K562 (cell line): ENCODE measurements at regions not wholly inside any gene's neighbourhood (a gene's known extent, or its start where the extent isn't known, plus 50 kb on each side); places are given as distances from the start of the nearest gene placed in this dataset.
"Not testable (repeated sequence)": the region's sequence is repeated elsewhere in the genome, so short reads cannot be mapped to it uniquely, and the experiment has no call there.

Experiments used
- ATAC-seq: fragments of 200-7000 bp; cut with Tn5 transposase; 3 replicates; pipeline ENCODE4 v1.9.1; 2020; ENCODE audit warnings: moderate library complexity
- BruUV-seq: library from RNA; stranded (reverse); fragments of 400-500 nt; replicated peaks from 2 replicates; lab custom pipeline; 2021; lab: Mats Ljungman, UMichigan
- CTCF ChIA-PET: fragments of 300-600 bp; formaldehyde crosslinking; extraction: SDS; loops from one replicate; lab custom pipeline; 2021; ENCODE audit warnings: low intra/inter-chr PET ratio; lab: Yijun Ruan, JAX
- POLR2A ChIA-PET: fragments of 300-600, 350-650 bp; sonication (Branson Sonifier 250); formaldehyde crosslinking; extraction: SDS; loops from one replicate; lab custom pipeline; 2021; ENCODE audit warnings: antibody characterized with exemption, inconsistent platforms; lab: Yijun Ruan, JAX
- DNase-seq, 4 experiments: peaks; one replicate each; pipeline versions ENCODE4 v3.0.0 to v3.0.0-alpha.2; 2011 to 2018; ENCODE audit warnings: low spot score in 3 of 4, mixed read lengths in 3 of 4; ENCODE audit errors: extremely low read depth in 1 of 4
- FAIRE-seq: peaks from 2 replicates; lab custom pipeline; 2011; peaks lifted over from hg19 to GRCh38; lab: Jason Lieb, UNC
- H2AFZ ChIP-seq: 2 replicates; pipeline ENCODE4 v1.6.0; 2011; ENCODE audit warnings: low read depth, low read length, control low read depth, inconsistent platforms
- H3K27ac ChIP-seq: fragments of 200-600 bp; 3 replicates; pipeline ENCODE4 v1.8.0; 2011; ENCODE audit warnings: low read depth, mild to moderate bottlenecking, control low read depth, inconsistent platforms, low read length, moderate library complexity, mixed read lengths; ENCODE audit errors: extremely low read depth
- H3K27me3 ChIP-seq, 2 experiments: fragments of 300-600 bp in 1 of 2; 2 replicates in 1 of 2; 3 replicates in 1 of 2; pipeline versions ENCODE4 v1.6.0 to v1.8.0; 2011; ENCODE audit warnings: inconsistent platforms in 2 of 2, low read length in 2 of 2, mild to moderate bottlenecking in 1 of 2, mixed read lengths in 1 of 2, moderate library complexity in 1 of 2; ENCODE audit not compliant: control insufficient read depth in 2 of 2, insufficient read depth in 2 of 2
- H3K36me3 ChIP-seq: fragments of 300-600 bp; 3 replicates; pipeline ENCODE4 v1.8.0; 2011; ENCODE audit warnings: mild to moderate bottlenecking, low read length, inconsistent platforms; ENCODE audit not compliant: control insufficient read depth, insufficient read depth
- H3K4me1 ChIP-seq, 2 experiments: fragments of 200-600 bp in 1 of 2; replicated peaks in 1 of 2; 2 replicates in 1 of 2; 3 replicates in 1 of 2; pipeline versions ENCODE4 v1.5.1 to v1.8.0; 2011; ENCODE audit warnings: inconsistent platforms in 2 of 2, low read length in 2 of 2, mild to moderate bottlenecking in 1 of 2, mixed read lengths in 1 of 2, moderate library complexity in 1 of 2; ENCODE audit not compliant: control insufficient read depth in 2 of 2, insufficient read depth in 2 of 2
- H3K4me2 ChIP-seq: 2 replicates; pipeline ENCODE4 v1.6.1; 2011; ENCODE audit warnings: low read length, control low read depth, inconsistent platforms, mixed read lengths; ENCODE audit not compliant: insufficient read depth
- H3K4me3 ChIP-seq: fragments of 200-600 bp; sonication (generic), shearing (Covaris generic); 2 replicates; pipeline ENCODE4 v1.5.1; 2016; ENCODE audit warnings: control low read depth, inconsistent platforms
- H3K79me2 ChIP-seq: fragments of 200-600 bp; 3 replicates; pipeline ENCODE4 v1.8.0; 2011; ENCODE audit warnings: low read length, inconsistent platforms; ENCODE audit not compliant: control insufficient read depth, insufficient read depth
- H3K9ac ChIP-seq, 2 experiments: 2 replicates each; pipeline versions ENCODE4 v1.6.0 to v1.6.1; 2011; ENCODE audit warnings: low read depth in 2 of 2, low read length in 2 of 2, control low read depth in 1 of 2, inconsistent platforms in 1 of 2, mild to moderate bottlenecking in 1 of 2, mixed read lengths in 1 of 2; ENCODE audit not compliant: insufficient read depth in 1 of 2
- H3K9me1 ChIP-seq: one replicate; pipeline ENCODE4 v1.6.0; 2011; ENCODE audit warnings: inconsistent platforms, mild to moderate bottlenecking, low read length, moderate library complexity; ENCODE audit not compliant: control insufficient read depth, insufficient read depth
- H3K9me3 ChIP-seq: replicated peaks from 2 replicates; pipeline ENCODE4 v1.5.1; 2011; ENCODE audit warnings: low read depth, low read length, inconsistent platforms; ENCODE audit not compliant: control insufficient read depth, insufficient read depth
- H4K20me1 ChIP-seq: replicated peaks from 2 replicates; pipeline ENCODE4 v1.6.1; 2011; ENCODE audit warnings: low read length, inconsistent platforms, mixed read lengths; ENCODE audit not compliant: control insufficient read depth, insufficient read depth
- BRD9 ChIP-seq: fragments of 450-650 bp; IDR thresholded peaks from 2 replicates; pipeline ENCODE4 v1.6.1; 2018; ENCODE audit warnings: low read depth; ENCODE audit not compliant: partially characterized antibody
- CEBPG ChIP-seq, 3 experiments: fragments of 200-800 bp in 1 of 3; sonication (Bioruptor generic) in 1 of 3; sonication (generic) in 1 of 3; formaldehyde crosslinking in 1 of 3; IDR thresholded peaks in 2 of 3; conservative IDR thresholded peaks in 1 of 3; 2 replicates each; pipeline versions ENCODE4 v1.6.1 to v1.8.0; 2016 to 2022; ENCODE audit warnings: missing compliant biosample characterization in 2 of 3, missing genetic modification characterization in 2 of 3, mild to moderate bottlenecking in 1 of 3, missing genetic modification reagents in 1 of 3
- PBX2 ChIP-seq, 2 experiments: IDR thresholded peaks in 1 of 2; conservative IDR thresholded peaks in 1 of 2; 2 replicates each; pipeline ENCODE4 v1.6.1; 2016; ENCODE audit warnings: low read depth in 2 of 2, mild to moderate bottlenecking in 1 of 2, missing compliant biosample characterization in 1 of 2, missing genetic modification characterization in 1 of 2, moderate library complexity in 1 of 2
- PKNOX1 ChIP-seq: fragments of 450-650 bp; IDR thresholded peaks from 2 replicates; pipeline ENCODE4 v1.6.1; 2016
- TRIM24 ChIP-seq, 2 experiments: fragments of 450-650 bp; IDR thresholded peaks; 2 replicates each; pipeline ENCODE4 v1.6.1; 2016
- ZNF384 ChIP-seq: IDR thresholded peaks from 2 replicates; pipeline ENCODE4 v1.6.1; 2012; ENCODE audit warnings: low read depth, low read length, improper control_type of control experiment
- ZNF512 ChIP-seq: IDR thresholded peaks from 2 replicates; pipeline ENCODE4 v1.6.1; 2016; ENCODE audit warnings: missing genetic modification characterization, missing compliant biosample characterization
- WGBS: fragments of 100-300 bp; shearing (Covaris generic); methylation state at CpG from one replicate; pipeline ENCODE4 v1.1.6; 2016; ENCODE audit warnings: low coverage, mixed read lengths; ENCODE audit not compliant: insufficient coverage; ENCODE audit errors: missing lambda C conversion rate; 5-methylcytosine and 5-hydroxymethylcytosine counted together
- in situ Hi-C: fragments of 300-500 bp; cut with MboI; formaldehyde crosslinking; loops from 4 replicates; pipeline ENCODE4 v1.15.0; 2018; ENCODE audit warnings: inconsistent platforms, mixed read lengths
- intact Hi-C: fragments of 100-400 bp; cut with micrococcal nuclease; formaldehyde crosslinking; loops from 2 replicates; pipeline ENCODE4 v1.14.2; 2022

- H3K9me3 ChIP-seq; H4K20me1 ChIP-seq; H3K79me2 ChIP-seq; H3K4me3 ChIP-seq; H3K9ac ChIP-seq; H3K36me3 ChIP-seq; FAIRE-seq; ATAC-seq; DNase-seq; in situ Hi-C loops; BruUV-seq; H3K9me1 ChIP-seq; H3K4me2 ChIP-seq; TF ChIP-seq PBX2 (CRISPR knock-in tag; IDR thresholded peaks at IDR 0.05; ENCODE audit: low read depth): not testable (repeated sequence)
- peaks cover 0 to 11% of the 10 kb centered on the region in 2 experiments; a peak in 3 of 5 replicates for H3K4me1 ChIP-seq
- 0 out of 3 replicates have a peak overlapping the region, but pooled peaks have one; percentile 36 for H3K27ac ChIP-seq
- H2AFZ ChIP-seq: peak overlapping the region; percentile 83
- POLR2A ChIA-PET: interaction anchor here (0.9 kb wide), 1 partner anchor 29 kb away, joined by 3 read pairs; no protein-coding TSS in a partner anchor
- WGBS: 53% methylated on average over 4 of the region's 5 CpGs
- peak; percentile 24 for TF ChIP-seq BRD9
- 0 out of 2 replicates have a peak, but pooled peaks have one; percentile 57 for TF ChIP-seq ZNF384
- peak; percentile 69 for TF ChIP-seq PBX2 (tag; conservative IDR thresholded peaks at IDR 0.05; ENCODE audit: low read depth)
- TF ChIP-seq TRIM24 (IDR thresholded peaks at IDR 0.05): peak in 1 of 2 experiments; percentile 7; a peak in 1 of 4 replicates
- peak; percentile 64; the same call in 1 of the 2 replicates for TF ChIP-seq CEBPG (CRISPR knock-in tag; IDR thresholded peaks at IDR 0.05)
- peak in 1 of 2 experiments; percentile 15; a peak in 1 of 4 replicates for TF ChIP-seq CEBPG (tag; conservative IDR thresholded peaks at IDR 0.05 in 1 of 2, IDR thresholded peaks at IDR 0.05 in 1 of 2)
- 0 out of 2 replicates have a peak, but pooled peaks have one; percentile 10 for TF ChIP-seq ZNF512 (tag)
- peak; percentile 93 for TF ChIP-seq PKNOX1
- TF ChIP-seq, all 486 proteins: peak for 7; not testable (repeated sequence) for 479
- CTCF ChIA-PET, H3K27me3 ChIP-seq: not testable (repeated sequence)
- intact Hi-C loops: loop anchor here (2.0 kb wide), 1 partner anchor 27 kb away; no protein-coding TSS in a partner anchor
Measured at GRCh38 chr11:46209624-46210023, 67.8 kb upstream of the CREB3L1 start.
